ENCODE measurements at regions not wholly inside any gene's neighbourhood (a gene's known extent, or its start where the extent isn't known, plus 50 kb on each side); places are given as distances from the start of the nearest gene placed in this dataset.

GRCh38 chr4:52288212-52288855 is 237.2 kb downstream of the SPATA18 start:
- DNase-seq, result peak in 1 of 2 donors; percentile 8

- peak; percentile 72 to 79 for DNase-seq
These were observed 239.4 kb downstream of the SPATA18 start for GRCh38 chr4:52290466-52290865.

DNA sequence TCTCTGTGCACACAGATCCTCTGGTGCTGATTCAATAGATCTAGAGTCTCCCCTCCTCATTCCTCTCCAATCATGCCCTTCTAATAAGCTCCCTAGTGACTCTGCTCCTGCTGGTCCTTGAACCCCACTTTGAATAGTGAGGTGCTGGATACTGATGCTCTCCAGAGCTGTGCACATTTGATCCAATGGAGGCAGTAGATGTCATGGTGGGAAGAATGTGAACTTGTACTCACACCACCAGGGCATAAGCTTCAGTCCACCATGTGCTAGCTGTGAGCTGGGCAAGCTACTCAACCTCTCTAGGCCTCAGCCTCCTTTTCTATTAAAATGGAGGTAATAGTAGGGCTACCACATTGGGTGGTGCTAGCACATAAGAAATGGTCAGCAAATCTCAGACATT is 241.1 kb downstream of the SPATA18 start:
- no peak for DNase-seq

GRCh38 chr4:52296341-52296740 is 245.2 kb downstream of the SPATA18 start:
- DNase-seq, result no peak

GRCh38 chr4:52298444-52298843 is 247.3 kb downstream of the SPATA18 start:
- DNase-seq, result no peak

DNA sequence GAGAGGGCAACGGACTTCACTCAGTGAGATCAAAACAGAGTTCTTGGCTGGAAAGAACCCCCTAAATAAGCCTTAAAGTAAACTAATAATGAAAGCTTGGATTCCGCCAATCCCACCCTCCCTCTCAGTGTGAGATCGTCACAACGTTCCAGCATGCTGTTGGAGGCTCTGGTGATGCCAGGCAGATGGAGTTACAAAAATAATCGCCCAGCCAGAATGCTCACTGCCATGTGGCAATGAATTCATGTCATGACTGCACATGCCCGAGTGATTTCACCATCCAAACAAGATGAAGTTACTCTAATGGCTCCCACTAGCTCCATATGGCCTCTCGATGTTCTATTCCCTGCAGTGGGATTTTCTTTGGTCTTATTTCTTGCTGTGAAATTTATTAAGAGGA is 248.0 kb downstream of the SPATA18 start:
- DNase-seq, result no peak

- DNase-seq, result no peak
These were observed 260.5 kb downstream of the SPATA18 start for GRCh38 chr4:52311464-52312125.

DNA sequence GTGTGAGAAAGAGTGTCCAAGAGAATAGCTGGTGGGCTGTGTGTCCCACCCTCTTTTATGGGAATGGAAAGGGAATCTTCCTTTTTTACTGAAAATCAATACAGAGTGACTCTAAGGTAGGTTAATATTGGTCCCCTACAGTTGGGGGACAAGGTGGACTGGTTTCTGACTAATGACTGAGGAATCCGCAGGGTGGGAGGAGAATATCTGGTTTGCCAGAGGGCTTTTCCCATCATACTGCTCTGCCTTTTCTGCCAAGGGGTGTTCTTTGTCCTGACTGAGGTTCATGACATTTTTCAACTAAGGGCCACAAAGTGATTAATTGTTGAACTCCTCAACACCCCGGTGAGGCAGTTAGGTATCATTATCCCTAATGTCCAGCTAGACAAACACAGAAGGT is 261.6 kb downstream of the SPATA18 start:
- no peak for DNase-seq

- DNase-seq, result no peak
These were observed 266.3 kb downstream of the SPATA18 start for GRCh38 chr4:52317361-52317879.

GRCh38 chr4:52317981-52318380 is 266.9 kb downstream of the SPATA18 start:
- no peak for DNase-seq

- no peak for DNase-seq
These were observed 278.8 kb downstream of the SPATA18 start for GRCh38 chr4:52329894-52330293.

DNA sequence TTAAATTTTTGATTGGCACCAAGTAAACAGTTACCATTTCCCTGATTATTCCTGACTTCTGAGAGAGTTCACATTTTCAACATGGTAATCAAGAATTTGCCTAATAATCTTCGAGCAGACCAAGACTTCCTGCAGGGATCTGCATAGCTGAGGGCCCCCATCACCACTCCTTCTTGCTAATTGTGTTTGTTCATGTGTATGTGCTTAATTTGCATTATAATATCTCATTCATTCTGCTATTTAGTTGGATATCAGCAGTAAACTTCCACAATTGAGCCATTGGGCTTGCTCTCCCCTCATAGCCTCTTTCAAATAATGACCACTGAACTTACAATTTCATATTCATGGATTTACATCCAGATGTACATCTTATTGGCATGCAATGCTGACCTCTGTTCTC is 292.5 kb downstream of the SPATA18 start:
- DNase-seq, result no peak

DNA sequence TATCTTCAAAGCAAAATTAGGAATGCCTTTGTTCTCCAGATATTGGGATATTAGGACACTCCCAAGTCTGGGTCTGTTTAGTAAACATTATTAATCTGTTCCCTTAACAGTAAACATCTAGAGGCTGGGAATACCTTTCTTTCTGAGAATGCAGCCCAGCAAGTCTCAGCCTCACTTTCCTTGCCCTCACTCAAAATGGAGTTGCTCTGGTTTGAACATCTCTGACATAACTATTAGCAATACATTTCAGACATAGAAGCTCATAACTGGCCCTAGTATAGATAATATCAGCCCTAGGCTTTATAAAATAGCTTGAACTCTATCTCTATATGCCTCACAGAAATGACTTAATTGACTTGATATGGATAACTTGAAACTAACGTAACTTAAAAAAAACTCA is 299.8 kb downstream of the SPATA18 start:
- DNase-seq, result no peak

DNA sequence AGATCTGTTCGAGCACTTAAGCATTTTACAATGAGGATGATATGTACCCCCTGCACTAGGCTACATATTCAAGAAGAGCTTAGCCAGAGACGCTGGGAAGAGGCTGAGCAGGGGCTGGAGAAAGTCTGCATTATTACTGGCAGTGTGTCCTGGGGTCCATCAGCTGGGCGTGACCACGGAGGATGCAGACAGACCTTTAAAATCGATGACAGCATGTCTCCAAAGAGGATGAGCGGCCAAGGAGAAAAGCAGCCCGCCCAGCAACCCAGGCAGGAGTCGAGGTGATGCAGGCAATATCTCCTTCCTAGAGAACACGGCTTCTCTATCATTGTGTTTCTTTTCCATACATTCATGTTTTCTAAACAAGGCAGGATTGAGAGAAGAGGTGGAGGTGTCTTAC is 300.7 kb downstream of the USP46 start:
- no peak for DNase-seq

DNA sequence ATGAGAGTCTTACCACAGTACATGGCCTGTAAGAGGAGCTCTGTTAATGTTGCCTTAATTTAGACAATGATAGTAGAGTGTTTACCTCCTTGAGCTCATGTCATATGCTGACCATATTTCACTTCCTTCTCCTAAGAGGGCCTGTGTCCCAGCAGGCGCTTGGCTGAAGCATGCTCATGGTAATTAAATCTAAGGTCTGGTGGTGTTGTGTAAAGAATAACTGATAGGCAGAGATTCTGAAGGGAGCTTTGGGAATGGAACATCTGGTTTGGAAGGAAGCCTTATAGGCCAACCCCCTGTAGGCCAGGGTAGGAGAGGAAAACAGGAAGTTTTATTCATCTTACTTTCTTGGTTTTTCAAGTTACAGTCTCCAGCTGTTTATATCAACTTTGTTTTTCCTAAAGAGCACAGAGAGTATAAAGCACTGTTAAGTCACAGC is 300.2 kb downstream of the USP46 start:
- DNase-seq, result peak; percentile 2 to 15

- DNase-seq, result no peak
These were observed 292.9 kb downstream of the USP46 start for GRCh38 chr4:52366191-52366590.

DNA sequence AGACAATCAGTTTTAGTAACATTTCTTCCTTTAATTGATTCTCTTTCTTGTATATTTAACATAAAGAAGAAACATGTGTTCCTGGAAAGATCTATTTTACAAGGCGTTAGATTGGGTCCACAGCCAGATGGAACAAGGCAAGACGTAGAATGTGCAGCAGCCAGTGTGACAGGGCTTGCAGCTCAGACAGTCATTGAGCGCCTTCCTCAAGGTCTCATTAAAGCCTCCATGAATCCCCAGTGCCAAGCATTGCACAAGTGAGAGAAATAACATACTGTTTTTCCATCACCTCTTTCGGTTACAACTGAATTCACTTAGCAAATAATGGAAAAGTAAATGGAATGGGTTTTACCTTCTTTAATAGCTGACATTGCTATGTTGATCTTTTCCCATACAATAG is 292.5 kb downstream of the USP46 start:
- peak; percentile 20 to 29 for DNase-seq

GRCh38 chr4:52367282-52367830 is 291.7 kb downstream of the USP46 start:
- DNase-seq, result no peak

- no peak for DNase-seq
These were observed 290.2 kb downstream of the USP46 start for GRCh38 chr4:52368895-52369294.

DNA sequence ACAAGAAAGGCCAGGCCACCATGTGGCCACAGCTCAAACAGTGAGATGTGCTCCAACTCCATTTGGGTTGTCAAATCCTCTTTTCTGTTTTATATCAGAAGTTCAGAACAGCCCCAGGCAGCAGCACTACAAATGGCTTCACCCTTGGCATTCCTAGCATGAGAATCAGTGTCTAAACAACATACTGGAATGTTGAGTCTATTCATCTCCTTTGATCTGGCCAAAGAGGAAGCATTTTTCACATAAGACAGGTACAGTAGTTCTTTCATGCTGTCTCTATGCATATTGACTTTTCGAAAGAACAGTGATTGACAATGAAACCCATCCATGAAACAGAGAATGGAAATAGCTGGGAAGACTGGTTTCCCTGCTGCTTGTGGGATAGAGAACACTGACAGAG is 289.5 kb downstream of the USP46 start:
- no peak for DNase-seq

DNA sequence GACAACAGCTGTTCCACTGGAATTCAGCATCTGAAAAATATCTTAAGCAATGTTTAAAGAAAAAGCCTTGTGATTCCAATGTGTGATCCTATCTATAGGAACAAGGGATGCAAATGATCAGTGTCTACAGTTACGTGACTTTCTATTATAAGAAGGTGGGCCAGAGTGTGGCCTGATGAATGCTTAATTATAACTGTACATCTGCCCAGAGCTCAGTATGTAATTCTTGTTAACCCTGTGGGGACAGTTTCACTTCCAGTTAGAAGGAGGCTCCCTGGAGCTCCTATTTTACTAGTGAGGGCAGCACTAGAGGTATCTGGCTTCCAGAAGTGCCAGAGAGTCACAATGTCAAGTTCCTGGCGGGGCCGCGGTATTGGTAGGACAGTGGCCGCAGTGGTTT is 288.5 kb downstream of the USP46 start:
- no peak for DNase-seq

GRCh38 chr4:52371841-52372240 is 287.3 kb downstream of the USP46 start:
- DNase-seq, result no peak

- no peak for DNase-seq
These were observed 286.8 kb downstream of the USP46 start for GRCh38 chr4:52372269-52372668.

Measured in right lung (tissue), 2 donors.